Parathyroid adenoma (tissue), 2 donors: ENCODE measurements at regions not wholly inside any gene's neighbourhood (a gene's known extent, or its start where the extent isn't known, plus 50 kb on each side); places are given as distances from the start of the nearest gene placed in this dataset.

Experiments
- H2AFZ ChIP-seq: fragments of 300-600 bp; sonication (generic); one replicate; pipeline ENCODE4 v1.7.0; 2017; ENCODE audit warnings: antibody characterized with exemption, mild to moderate bottlenecking
- H3K27ac ChIP-seq: fragments of 300-600 bp; sonication (generic); one replicate; pipeline ENCODE4 v1.7.0; 2017
- H3K27me3 ChIP-seq: fragments of 300-600 bp; sonication (generic); one replicate; pipeline ENCODE4 v1.7.0; 2017; ENCODE audit warnings: low read length; ENCODE audit not compliant: control insufficient read depth, insufficient read depth
- H3K36me3 ChIP-seq: fragments of 300-600 bp; sonication (generic); one replicate; pipeline ENCODE4 v1.7.0; 2017; ENCODE audit warnings: low read length; ENCODE audit not compliant: control insufficient read depth, insufficient read depth
- H3K4me1 ChIP-seq: fragments of 300-600 bp; sonication (generic); one replicate; pipeline ENCODE4 v1.7.0; 2017; ENCODE audit warnings: control low read depth
- H3K4me2 ChIP-seq: fragments of 300-600 bp; sonication (generic); one replicate; pipeline ENCODE4 v1.7.0; 2017; ENCODE audit warnings: low read length
- H3K4me3 ChIP-seq: fragments of 300-600 bp; sonication (generic); one replicate; pipeline ENCODE4 v1.7.0; 2017; ENCODE audit warnings: low read depth, low read length
- H3K79me2 ChIP-seq: fragments of 300-600 bp; sonication (generic); one replicate; pipeline ENCODE4 v1.7.0; 2017; ENCODE audit warnings: control low read depth
- H3K9ac ChIP-seq: fragments of 300-600 bp; sonication (generic); one replicate; pipeline ENCODE4 v1.7.0; 2017; ENCODE audit warnings: mild to moderate bottlenecking
- H3K9me3 ChIP-seq: fragments of 300-600 bp; sonication (generic); one replicate; pipeline ENCODE4 v1.7.0; 2017; ENCODE audit warnings: low read length; ENCODE audit not compliant: control insufficient read depth
- CTCF ChIP-seq: fragments of 300-600 bp; sonication (generic); IDR thresholded peaks from one replicate; pipeline ENCODE4 v1.7.0; 2017; ENCODE audit warnings: antibody characterized with exemption, mild to moderate bottlenecking
- donor health status: primary hyperparathyroidism.

GRCh38 chr15:79380755-79381497 is 51.2 kb upstream of the MINAR1 start:
- H3K9me3 ChIP-seq = no peaks in the 10 kb centered on the region
- peak overlapping the region; percentile 28 for H2AFZ ChIP-seq
- peak; percentile 70 for TF ChIP-seq CTCF
- no peaks in the 10 kb centered on the region for H3K36me3 ChIP-seq
- no peak overlapping the region for H3K4me3 ChIP-seq
- H3K4me1 ChIP-seq = no peaks in the 10 kb centered on the region
- no peak overlapping the region for H3K27ac ChIP-seq
- no peak overlapping the region for H3K9ac ChIP-seq
- no peaks in the 10 kb centered on the region for H3K79me2 ChIP-seq
- no peak overlapping the region for H3K4me2 ChIP-seq
- H3K27me3 ChIP-seq = no peaks in the 10 kb centered on the region

- Histone ChIP-seq H2AFZ (peak overlapping the region; percentile 28), H3K9me3 (no peaks in the 10 kb centered on the region), H3K79me2 (no peaks in the 10 kb centered on the region), H3K27me3 (no peaks in the 10 kb centered on the region), H3K27ac (no peak overlapping the region), H3K4me3 (no peak overlapping the region), H3K9ac (no peak overlapping the region), H3K36me3 (no peaks in the 10 kb centered on the region), H3K4me1 (no peaks in the 10 kb centered on the region), H3K4me2 (no peak overlapping the region)
- TF ChIP-seq CTCF = no peak
Observed at GRCh38 chr15:79381593-79381992, 50.5 kb upstream of the MINAR1 start.
